GM19240 (cell line): ENCODE measurements at regions not wholly inside any gene's neighbourhood (a gene's known extent, or its start where the extent isn't known, plus 50 kb on each side); places are given as distances from the start of the nearest gene placed in this dataset.

Experiments used
- DNase-seq: peaks from one replicate; pipeline ENCODE4 v3.0.0; 2011; ENCODE audit warnings: low spot score; ENCODE audit not compliant: insufficient read length

DNA sequence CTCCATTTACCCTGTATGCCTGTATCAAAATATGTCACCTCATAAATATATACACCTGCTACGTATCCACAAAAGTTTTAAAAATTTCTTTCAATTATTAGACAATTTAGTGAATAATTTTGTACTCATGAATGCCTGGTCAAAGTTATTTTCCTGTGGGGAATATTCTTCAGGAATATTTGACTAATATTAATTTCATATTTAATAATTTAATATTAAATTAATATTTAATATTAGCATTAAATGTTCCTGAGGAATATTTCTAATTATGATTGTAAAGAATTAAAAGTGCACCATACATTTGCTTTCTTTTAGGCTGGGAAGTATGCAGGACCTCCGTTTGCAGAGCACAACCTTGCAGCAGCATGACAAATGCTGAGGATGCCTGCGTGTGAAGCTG, 422.7 kb downstream of the C3orf38 start:
- no peak for DNase-seq

DNA sequence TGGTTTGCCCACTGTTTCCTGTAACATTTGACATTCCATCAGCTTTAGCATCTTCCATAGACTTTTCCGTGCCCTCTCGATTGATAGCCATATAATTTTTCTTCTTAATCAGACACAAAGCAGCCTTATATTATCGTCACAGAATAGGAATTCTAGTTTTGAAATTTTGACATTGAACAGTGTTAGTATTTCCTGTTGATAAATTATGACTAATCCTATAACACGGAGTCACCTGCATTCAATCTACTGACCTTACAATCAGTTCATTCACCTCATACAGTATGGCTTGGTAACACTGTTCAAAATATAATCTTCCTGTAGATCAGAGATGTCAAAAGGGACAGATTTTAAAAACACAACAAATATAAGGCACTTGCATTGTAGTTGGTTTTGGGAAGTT, 423.7 kb downstream of the C3orf38 start:
- DNase-seq: no peak

DNA sequence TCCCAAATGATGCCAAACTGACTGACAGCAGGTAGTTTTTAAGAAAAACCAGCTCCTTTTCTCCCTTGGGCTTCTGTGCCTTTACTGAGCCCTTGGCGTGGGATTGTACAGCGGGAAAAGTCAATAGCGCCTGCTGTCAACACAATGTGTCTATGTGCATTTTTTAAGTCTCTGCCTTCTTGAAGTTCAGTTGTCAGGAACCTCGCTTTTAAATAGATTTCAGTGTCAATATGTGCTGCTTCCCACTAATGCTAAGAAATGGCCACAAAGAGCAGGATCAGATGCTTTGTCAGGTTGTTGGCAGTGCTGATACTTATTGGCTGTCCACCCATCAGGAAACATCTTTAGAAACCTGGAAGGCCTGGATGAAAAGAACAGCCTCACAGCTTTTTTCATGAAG, 424.4 kb downstream of the C3orf38 start:
- DNase-seq: no peak

DNA sequence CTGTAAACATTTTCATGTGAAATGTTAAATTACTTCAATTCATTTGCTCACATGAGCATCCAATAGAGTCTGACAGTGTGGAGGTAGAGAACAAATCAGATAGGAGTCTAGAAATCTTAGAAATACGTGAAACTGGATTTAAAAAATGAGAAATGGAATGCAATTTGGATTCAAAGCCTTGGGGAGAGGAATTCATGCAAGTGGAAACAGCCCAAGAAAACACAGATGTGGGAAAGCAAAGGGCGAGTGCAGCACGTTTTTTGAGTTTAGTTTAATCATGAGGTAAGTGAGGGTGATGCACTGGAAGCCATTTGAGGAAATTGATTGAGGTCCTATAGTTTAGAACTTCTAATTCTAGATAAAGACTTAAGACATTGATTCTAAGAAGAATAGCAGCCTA, 434.7 kb downstream of the C3orf38 start:
- DNase-seq: no peak

DNA sequence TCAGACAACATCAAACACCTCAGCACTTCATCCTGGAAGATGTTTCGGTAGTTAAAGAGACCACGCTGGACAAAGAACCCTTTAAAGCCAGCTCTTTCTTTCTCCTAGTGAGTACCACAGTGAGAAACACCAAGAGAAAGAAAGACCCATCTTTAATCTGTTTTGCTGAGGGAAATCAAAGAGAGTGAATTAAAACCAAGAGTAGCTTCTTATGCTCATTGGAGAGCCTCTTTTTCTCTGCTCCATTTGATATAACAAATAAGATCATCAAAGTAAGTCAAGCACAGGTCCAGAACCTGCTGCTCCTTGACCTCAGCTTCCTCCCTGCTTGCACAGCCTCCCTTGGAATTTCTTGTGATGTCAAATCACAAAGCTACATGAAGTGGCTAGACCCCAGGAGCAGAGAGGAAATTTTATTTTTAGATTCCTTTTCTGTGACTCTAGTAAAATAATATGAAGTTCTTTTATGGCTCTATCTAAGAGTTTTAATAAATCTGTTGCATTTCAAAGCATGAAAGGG, 436.4 kb downstream of the C3orf38 start:
- DNase-seq: no peak

DNA sequence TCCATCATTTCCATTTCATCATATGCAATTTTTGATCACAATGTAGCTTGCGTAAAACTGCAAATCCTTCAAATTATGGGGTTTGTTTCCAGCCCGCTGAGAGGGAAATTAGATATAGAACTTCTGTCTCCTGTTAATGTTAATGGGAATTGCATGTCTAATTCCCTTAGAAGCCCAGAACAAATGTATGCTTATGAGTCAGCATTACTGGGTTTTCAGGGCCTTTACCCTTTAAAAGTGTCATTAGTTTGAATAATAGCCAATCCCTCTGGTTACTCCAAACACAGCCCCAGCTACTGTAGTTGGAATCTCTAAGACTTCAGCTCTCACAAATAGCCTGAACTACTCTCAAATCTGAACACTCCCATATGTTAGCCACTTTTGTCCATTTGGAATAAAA, 439.4 kb downstream of the C3orf38 start:
- no peak for DNase-seq

DNA sequence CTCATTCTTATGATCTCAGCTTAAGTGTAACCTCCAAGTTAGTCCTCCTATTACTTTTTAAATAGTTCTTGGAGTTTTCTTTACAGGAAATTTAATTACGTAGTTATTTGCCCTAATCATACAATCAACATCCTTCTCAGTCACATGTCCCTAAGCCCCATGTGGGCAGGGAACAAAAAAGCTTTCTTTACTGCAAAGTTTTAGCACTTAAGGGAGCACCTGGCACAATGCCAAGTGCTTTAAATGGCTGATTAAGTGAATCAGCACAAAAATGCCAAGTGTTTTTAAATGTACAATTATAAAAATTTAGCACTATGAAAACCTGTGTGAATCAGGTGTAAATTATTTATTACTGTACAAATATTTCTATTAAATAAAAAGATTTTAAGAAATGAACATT, 445.3 kb downstream of the C3orf38 start:
- no peak for DNase-seq

DNA sequence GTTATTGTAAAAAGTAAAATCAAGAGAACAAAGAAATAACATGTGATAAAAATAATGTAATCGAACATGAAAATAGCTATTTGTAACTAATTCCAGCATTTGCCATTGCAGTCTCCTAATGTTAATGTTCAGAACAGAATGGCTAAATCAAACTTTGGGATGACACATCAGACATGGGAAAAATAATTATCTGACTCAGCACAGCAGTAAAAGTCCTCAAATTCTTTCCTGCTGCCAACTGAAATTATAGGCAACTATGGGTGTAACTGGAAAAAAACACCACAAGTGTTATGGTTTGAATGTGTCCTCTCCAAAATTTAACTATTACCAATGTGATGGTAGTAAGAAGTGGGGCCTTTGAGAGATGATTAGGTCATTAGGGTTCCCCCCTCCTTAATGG, 446.7 kb downstream of the C3orf38 start:
- DNase-seq: no peak

DNA sequence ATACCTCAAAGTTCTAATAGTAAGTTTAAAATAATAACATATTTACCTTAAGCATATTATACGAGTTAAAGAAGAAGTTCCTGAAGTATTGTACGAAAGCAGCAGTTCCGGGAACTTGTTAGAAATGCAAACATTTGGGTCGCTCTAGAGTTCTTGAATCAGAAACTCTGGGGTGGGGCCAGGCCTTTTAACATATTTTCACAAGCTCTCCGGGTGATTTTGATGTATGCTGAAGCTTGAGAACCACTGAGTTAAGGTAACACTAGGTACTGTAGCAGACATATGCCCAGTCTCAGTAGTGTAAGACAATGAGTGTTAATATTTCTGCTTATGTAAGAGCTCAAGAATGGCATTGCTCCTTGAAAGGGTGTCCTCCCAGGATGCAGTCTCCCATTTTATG, 461.1 kb downstream of the C3orf38 start:
- DNase-seq: no peak

DNA sequence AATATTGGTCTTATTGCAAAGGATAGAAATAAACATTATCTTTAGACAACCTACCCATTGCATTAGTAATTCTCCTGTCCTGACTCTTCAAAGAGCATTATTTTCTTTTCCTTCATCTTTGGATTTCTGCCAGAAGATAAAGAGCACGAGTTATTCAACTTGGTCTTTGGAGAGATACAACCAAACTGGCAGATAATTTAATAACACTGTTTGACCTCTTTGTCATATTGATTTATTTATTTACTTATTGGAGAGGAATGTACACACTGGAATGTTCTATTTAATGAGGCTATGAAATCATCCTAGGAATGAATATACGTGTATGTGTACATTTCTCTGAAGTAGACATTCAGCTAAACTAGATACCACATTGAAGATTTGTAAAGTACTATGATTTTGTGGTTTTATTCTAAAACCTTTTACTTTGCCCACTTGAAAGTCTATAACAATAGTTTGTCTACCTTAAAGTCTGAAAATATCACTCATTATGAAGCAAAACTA, 462.1 kb downstream of the C3orf38 start:
- DNase-seq: no peak

DNA sequence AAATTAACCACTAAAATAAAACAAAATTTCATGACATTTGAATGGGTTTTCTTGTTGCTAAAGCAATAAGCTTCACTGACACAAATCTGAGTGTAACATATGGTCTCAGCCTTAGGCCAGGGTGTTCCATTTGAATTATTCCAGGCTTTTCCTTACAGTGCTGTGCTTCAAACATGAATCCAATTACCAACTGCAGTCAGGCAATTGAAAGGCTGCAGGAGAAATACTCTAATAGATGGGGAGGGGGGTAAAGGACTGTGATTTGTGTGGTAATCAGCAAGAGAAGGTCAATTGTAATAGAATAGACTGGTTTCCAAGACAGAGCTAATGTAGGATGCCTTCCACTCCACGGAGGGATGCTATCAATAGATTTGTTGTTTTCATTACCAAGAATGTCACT, 466.7 kb downstream of the C3orf38 start:
- DNase-seq: no peak

DNA sequence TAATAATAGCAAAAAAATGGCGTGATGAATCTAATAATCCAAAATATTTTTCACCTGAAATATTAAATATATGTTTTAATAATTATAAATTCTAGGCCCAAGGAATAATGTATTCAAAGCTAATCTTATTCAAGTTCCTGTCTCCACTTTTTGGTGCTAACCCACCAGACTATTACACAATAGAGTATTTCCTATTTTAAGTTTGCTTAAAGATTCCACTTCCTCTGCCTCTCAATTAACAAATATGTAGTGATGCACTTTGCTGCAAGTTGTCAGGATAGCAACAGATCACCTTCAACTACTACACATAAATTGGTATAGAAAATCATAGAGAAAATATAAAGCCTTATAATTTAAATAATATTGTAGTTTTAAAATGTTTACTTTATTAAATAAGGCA, 467.5 kb downstream of the C3orf38 start:
- DNase-seq: no peak

DNA sequence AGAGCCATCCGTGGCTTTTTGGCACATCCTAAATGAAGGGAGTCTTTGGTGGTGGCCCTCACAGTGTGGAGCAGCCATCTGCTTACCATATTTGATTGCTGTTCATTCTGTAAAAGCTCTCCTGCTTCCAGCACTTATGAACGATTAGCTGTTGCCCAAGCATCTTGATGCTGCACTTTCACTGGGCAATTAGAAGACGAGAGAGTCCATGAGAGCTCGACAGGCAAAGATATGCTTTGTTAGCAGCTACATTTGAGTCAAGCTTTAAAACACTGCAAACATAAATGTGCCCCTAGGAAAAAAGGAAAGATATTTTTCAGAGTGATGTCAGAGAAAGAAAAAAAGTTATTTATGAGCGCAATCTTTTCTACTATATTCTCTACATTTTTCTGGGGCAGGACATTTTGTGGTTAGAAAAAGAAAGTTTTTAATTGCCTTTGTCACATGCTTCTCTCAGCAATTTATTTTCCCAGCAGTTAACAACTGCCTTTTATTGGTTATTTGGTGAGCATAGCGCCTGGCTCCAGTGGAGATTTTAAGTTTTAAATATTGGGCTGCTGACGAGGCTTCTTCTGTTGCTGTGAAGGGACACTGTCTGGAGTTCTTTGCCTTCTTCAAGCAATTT, 468.4 kb downstream of the C3orf38 start:
- DNase-seq: no peak

DNA sequence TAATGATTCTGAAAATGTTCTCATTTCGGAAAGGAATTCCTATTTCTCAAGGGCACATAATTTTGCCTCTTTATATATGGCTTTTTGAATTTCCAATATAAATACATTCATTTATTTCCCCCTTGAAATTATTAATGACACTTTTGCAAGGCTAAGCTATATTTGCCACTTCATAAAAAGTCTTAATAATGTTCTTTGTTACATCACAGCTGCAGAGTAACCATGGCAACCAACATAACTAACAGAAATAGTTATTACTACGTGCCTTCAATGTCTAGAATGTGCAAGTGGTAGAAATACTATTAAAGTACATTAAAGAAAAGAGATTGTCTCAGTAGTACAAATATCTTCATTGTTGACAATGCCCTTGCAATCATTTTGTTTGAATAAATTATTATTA, 471.8 kb downstream of the C3orf38 start:
- no peak for DNase-seq

DNA sequence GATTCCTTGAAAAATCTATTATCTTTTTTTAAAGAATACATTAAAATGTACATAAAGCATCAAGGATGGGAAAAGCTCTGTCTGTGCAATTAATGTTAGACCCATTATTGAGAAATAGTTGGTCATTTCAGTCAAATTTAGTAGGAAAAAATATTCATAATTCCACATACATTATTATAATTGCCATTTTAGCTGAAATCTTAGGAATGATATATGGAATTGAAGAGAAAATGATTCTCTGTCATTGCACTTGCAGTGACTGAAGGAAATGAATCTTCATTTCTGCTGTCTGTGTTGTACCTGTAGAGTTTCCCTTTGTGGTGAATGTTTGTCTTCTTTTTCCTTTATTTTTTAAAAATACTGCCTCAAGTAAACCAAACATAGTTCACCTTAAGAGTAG, 473.9 kb downstream of the C3orf38 start:
- DNase-seq: no peak

DNA sequence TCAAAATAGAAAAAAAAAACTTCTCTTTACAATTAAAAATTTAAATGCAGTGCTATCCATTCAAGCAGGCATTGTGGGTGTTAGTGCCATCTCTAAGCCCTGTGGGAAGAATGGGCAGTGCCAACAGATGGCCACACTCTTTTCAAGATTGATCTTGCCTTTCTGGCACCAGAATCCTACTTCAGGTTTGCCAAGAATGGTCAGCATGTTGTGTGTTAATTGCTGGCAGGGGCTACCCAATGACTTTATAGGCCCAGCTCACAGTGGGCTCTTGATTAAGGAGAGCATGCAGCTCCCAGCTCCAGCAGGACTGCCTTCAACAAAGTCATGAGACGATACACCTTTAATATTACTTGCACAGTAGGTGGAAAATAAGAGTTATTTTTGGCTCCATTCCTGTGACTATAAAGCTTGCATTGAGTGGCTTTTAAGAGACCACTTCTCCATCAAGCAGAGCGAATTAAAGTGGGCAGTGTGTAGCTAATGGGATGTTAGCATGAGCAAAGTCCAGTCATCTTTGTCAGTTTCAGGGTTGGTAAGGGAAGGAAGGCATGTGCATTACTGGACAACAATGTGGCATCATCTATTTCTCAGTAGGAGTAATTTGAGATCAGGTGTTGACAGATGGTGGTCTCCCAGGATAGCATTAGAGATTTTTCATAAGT, 476.8 kb downstream of the C3orf38 start:
- DNase-seq: no peak

DNA sequence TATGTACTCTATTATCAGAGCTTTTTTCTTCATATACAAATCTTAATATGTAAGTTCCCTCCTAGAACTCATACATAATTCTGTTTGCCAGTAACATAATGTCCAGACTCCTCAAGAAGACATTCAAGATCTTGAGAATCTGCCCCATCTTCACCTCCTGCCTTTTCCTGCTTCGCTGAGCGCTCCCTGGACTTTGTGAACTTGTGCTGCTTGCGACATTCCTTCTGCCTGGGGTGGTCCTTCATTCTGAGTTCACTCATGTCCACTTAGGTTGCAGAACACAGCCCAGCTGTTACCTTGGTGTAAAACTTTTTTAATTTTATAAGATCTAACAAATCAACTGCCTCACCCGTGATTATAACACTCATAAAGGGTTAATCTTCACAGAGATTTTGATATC, 478.5 kb upstream of the EPHA3 start:
- no peak for DNase-seq

DNA sequence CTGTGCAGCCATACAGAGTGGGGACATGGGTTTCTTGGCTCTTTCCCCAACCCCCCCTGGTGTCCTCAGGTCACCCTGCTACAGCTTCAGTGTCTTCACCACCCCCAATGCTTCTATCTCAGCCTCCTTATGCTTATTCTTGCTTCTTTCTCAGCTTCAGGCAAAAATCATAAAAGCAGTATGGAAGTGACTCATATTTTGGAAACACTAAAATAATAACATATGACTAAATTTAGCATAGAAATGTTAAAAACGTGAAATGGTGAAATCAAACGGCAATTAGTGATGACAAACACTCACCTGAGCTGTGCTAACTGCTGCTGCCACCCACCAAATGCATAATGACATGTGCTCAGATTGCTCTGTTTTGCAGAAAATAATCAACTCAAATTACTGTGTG, 475.2 kb upstream of the EPHA3 start:
- no peak for DNase-seq

DNA sequence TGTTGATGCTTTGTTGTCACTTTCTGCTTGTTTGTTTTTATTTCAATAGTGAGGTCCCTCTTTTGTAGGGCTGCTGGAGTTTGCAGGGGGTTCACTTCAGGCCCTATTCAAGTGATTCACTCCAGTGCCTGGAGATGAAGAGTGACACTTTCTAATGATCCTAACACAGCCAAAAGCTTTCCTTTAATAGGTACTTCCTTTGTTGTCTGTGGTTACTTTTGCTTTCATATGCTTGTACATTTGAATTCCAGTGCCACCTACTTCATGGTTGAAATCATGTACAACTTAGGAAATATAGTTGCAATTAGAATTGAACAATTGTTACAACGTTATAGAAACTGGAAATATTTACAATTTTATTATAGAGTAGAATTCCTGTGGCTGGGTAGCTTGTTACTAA, 466.8 kb upstream of the EPHA3 start:
- DNase-seq: no peak

DNA sequence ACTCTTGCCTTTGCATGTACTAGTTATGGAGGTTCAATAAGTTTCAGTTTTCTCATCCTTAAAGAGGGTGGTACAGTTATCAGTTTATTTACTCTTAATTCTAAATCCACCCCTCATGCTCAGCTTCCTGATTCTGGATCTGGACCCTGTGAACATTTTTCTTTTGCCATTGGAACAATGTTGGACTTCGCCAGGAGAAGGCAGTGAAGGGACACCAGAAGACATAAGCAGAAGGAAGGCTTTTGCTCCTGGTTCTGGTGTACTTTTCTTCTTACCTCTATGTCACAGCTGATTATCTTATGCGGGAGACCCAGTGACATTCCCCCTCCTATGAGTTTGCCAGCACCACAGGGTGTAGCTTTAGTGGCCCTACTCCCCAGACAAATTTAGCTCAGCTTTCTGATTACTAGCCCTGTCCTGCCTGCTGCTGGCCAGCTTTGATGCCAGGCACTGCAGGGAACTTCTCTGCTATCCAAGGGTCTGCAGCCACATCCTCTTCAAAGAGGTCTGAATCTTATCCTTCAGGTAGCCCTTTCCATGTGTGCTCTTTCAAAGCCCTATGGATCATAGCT, 466.3 kb upstream of the EPHA3 start:
- no peak for DNase-seq

DNA sequence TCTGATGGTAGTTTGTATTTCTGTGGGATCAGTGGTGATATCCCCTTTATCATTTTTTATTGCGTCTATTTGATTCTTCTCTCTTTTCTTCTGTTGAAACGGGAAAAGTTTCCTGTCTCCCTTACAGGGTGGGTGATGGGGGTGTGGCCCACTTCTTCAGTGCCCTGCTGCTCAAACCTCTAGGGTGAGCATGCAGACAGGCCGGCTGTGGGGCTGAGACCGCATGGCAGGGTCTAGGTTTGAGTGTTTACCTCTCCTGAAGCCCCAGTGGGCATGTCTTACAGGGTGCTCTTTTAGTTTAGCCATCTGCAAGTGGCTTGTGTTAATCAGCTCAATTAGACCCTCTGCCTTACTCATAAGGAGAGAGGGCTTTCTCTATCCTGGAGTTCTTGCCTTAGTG, 450.0 kb upstream of the EPHA3 start:
- no peak for DNase-seq

DNA sequence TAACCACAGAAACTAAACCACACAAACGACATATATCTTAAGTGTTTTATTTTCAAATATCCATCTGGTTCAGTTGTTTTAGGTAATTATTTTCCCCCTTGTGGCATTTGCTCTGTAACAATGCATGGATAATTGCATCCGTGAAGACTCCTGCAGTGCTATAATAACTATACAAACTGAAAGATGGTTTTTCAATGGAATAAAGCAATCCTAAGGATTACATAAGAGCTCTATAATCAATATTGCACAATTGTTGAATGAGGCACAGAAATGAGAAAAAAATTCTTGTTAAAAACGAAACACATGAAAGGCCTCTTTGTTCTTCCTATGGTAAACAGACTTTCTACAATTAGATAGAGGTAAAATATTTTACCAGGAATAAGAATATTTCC, 446.0 kb upstream of the EPHA3 start:
- no peak for DNase-seq

DNA sequence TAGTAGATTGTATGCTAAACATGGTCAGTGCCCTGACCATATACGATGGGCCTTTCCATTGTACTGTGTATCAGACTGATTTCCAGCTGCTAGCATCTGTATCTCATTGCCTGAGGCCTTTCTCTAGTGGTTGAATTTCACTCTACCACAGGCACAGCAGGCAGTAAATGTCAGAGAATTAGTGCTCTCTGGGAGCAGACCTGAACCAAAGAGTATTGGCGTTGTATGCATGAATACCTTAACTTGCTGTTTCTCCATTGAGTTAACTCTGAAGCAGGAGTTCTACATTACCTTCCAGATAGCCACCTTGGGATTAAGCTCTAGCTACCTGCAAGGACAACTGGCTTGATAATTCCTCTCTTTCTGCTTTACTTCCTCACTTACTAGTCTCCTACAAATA, 439.2 kb upstream of the EPHA3 start:
- no peak for DNase-seq
